Kidney epithelial cell (primary cell): ENCODE measurements at regions not wholly inside any gene's neighbourhood (a gene's known extent, or its start where the extent isn't known, plus 50 kb on each side); places are given as distances from the start of the nearest gene placed in this dataset.

Source experiments
- DNase-seq: peaks from one replicate; pipeline ENCODE4 v3.0.0-alpha.2; 2010; ENCODE audit warnings: low read depth
- H3K27me3 ChIP-seq: 2 replicates; pipeline ENCODE4 v1.6.0; 2011; ENCODE audit warnings: low read length; ENCODE audit not compliant: control insufficient read depth, insufficient read depth
- H3K36me3 ChIP-seq: 2 replicates; pipeline ENCODE4 v1.5.1; 2011; ENCODE audit warnings: low read length; ENCODE audit not compliant: control insufficient read depth, insufficient read depth
- H3K4me3 ChIP-seq: 2 replicates; pipeline ENCODE4 v1.5.1; 2011; ENCODE audit warnings: low read depth, mild to moderate bottlenecking, control low read depth, low read length
- CTCF ChIP-seq: IDR thresholded peaks from 2 replicates; pipeline ENCODE4 v1.5.1; 2011; ENCODE audit warnings: mild to moderate bottlenecking, moderate library complexity, low read length, control low read depth, inconsistent platforms; ENCODE audit not compliant: insufficient read depth, poor library complexity, severe bottlenecking

GRCh38 chr1:72942008-72942407 is 659.7 kb upstream of the NEGR1 start:
- H3K27me3 ChIP-seq, result no peaks in the 10 kb centered on the region
- no peaks in the 10 kb centered on the region for H3K36me3 ChIP-seq
- DNase-seq, result no peak
- no peak for TF ChIP-seq CTCF
- no peak overlapping the region for H3K4me3 ChIP-seq

- no peak for TF ChIP-seq CTCF
- no peak overlapping the region for H3K4me3 ChIP-seq
- no peaks in the 10 kb centered on the region for H3K27me3 ChIP-seq
- DNase-seq, result no peak
- H3K36me3 ChIP-seq, result no peaks in the 10 kb centered on the region
Measured at GRCh38 chr1:72938408-72938807, 656.1 kb upstream of the NEGR1 start.

- DNase-seq, result no peak
- no peak overlapping the region for H3K4me3 ChIP-seq
- no peaks in the 10 kb centered on the region for H3K36me3 ChIP-seq
- H3K27me3 ChIP-seq, result no peaks in the 10 kb centered on the region
- TF ChIP-seq CTCF, result no peak
Measured at GRCh38 chr1:72937905-72938304, 655.6 kb upstream of the NEGR1 start.

- Histone ChIP-seq H3K36me3 (no peaks in the 10 kb centered on the region), H3K4me3 (no peak overlapping the region), H3K27me3 (no peaks in the 10 kb centered on the region)
- no peak for DNase-seq
- TF ChIP-seq CTCF, result no peak
Measured at GRCh38 chr1:72936942-72937341, 654.6 kb upstream of the NEGR1 start.

GRCh38 chr1:72936151-72936740 is 653.9 kb upstream of the NEGR1 start:
- no peak for TF ChIP-seq CTCF
- no peak overlapping the region for H3K4me3 ChIP-seq
- no peak for DNase-seq
- H3K36me3 ChIP-seq, result no peaks in the 10 kb centered on the region
- no peaks in the 10 kb centered on the region for H3K27me3 ChIP-seq

GRCh38 chr1:72932025-72932424 is 649.7 kb upstream of the NEGR1 start:
- Histone ChIP-seq H3K27me3 (no peaks in the 10 kb centered on the region), H3K36me3 (no peaks in the 10 kb centered on the region)
- no peak for DNase-seq

More at GRCh38 chr1:72932025-72932424, 649.7 kb upstream of the NEGR1 start:
- H3K4me3 ChIP-seq, result no peak overlapping the region
- no peak for TF ChIP-seq CTCF
